ENCODE measurements at regions not wholly inside any gene's neighbourhood (a gene's known extent, or its start where the extent isn't known, plus 50 kb on each side); places are given as distances from the start of the nearest gene placed in this dataset.

GRCh38 chr13:22154041-22154440, 483.2 kb downstream of the FGF9 start:
- DNase-seq (ENCODE audit: low read depth in 2 of 3, low spot score in 2 of 3), result no peak

GRCh38 chr13:22161871-22162270, 491.0 kb downstream of the FGF9 start:
- DNase-seq (ENCODE audit: low read depth in 2 of 3, low spot score in 2 of 3), result no peak

GRCh38 chr13:22162889-22163288, 492.0 kb downstream of the FGF9 start:
- peak in 2 of 3 donors; percentile 17 to 54 for DNase-seq (ENCODE audit: low read depth in 2 of 3, low spot score in 2 of 3)

- DNase-seq (ENCODE audit: low read depth in 2 of 3, low spot score in 2 of 3), result no peak
Measured at GRCh38 chr13:22168437-22169190, 497.7 kb downstream of the FGF9 start.

GRCh38 chr13:22169473-22169872, 498.6 kb downstream of the FGF9 start:
- DNase-seq (ENCODE audit: low read depth in 2 of 3, low spot score in 2 of 3), result no peak

GRCh38 chr13:22173610-22174009, 502.7 kb downstream of the FGF9 start:
- no peak for DNase-seq (ENCODE audit: low read depth in 2 of 3, low spot score in 2 of 3)

- no peak for DNase-seq (ENCODE audit: low read depth in 2 of 3, low spot score in 2 of 3)
Measured at GRCh38 chr13:22175241-22175640, 504.4 kb downstream of the FGF9 start.

- DNase-seq (ENCODE audit: low read depth in 2 of 3, low spot score in 2 of 3), result no peak
Measured at GRCh38 chr13:22175815-22176214, 504.9 kb downstream of the FGF9 start.

GRCh38 chr13:22176968-22177520, 506.2 kb downstream of the FGF9 start:
- no peak for DNase-seq (ENCODE audit: low read depth in 2 of 3, low spot score in 2 of 3)

- no peak for DNase-seq (ENCODE audit: low read depth in 2 of 3, low spot score in 2 of 3)
Measured at GRCh38 chr13:22178878-22179277, 508.0 kb downstream of the FGF9 start.

- peak in 1 of 3 donors; percentile 5 for DNase-seq (ENCODE audit: low read depth in 2 of 3, low spot score in 2 of 3)
Measured at GRCh38 chr13:22187329-22187728, 516.5 kb downstream of the FGF9 start.

- no peak for DNase-seq (ENCODE audit: low read depth in 2 of 3, low spot score in 2 of 3)
Measured at GRCh38 chr13:22189176-22190048, 518.5 kb downstream of the FGF9 start.

GRCh38 chr13:22193070-22193469, 522.2 kb downstream of the FGF9 start:
- DNase-seq (ENCODE audit: low read depth in 2 of 3, low spot score in 2 of 3), result no peak

- DNase-seq (ENCODE audit: low read depth in 2 of 3, low spot score in 2 of 3), result no peak
Measured at GRCh38 chr13:22194106-22194805, 523.4 kb downstream of the FGF9 start.

GRCh38 chr13:22195726-22196125, 524.9 kb downstream of the FGF9 start:
- DNase-seq (ENCODE audit: low read depth in 2 of 3, low spot score in 2 of 3), result no peak

GRCh38 chr13:22196777-22197176, 525.9 kb downstream of the FGF9 start:
- DNase-seq (ENCODE audit: low read depth in 2 of 3, low spot score in 2 of 3), result no peak

GRCh38 chr13:22198001-22198400, 527.1 kb downstream of the FGF9 start:
- DNase-seq (ENCODE audit: low read depth in 2 of 3, low spot score in 2 of 3), result no peak

GRCh38 chr13:22198641-22199217, 527.9 kb downstream of the FGF9 start:
- DNase-seq (ENCODE audit: low read depth in 2 of 3, low spot score in 2 of 3), result no peak

- no peak for DNase-seq (ENCODE audit: low read depth in 2 of 3, low spot score in 2 of 3)
Measured at GRCh38 chr13:22200440-22200839, 529.6 kb downstream of the FGF9 start.

- no peak for DNase-seq (ENCODE audit: low read depth in 2 of 3, low spot score in 2 of 3)
Measured at GRCh38 chr13:22201375-22201925, 530.6 kb downstream of the FGF9 start.
